Mesenteric fat pad (tissue), 1 donor: ENCODE measurements at regions not wholly inside any gene's neighbourhood (a gene's known extent, or its start where the extent isn't known, plus 50 kb on each side); places are given as distances from the start of the nearest gene placed in this dataset.

Source experiments
- DNase-seq: peaks from one replicate; pipeline ENCODE4 v3.0.0-alpha.2; 2020; ENCODE audit warnings: low spot score
- donor health status: DM: yes; HTN: yes; CAD: no.

DNA sequence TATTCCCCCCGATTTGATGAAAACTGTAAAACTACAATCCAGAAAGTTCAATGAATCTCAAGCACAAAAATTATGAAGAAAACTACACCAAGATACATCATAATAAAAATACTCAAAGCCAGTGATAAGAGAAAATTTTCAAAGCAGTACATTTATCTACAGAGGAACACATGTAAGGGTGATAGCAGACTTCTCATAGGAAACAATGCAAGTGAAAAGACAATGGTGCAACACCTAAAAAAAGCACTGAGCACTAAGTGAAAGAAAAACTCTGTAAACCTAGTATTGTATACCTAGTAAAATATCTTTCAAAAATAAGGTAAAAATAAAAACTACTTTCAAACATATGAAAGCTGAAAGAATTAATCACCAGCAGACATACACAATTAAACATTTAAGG lies 76.1 kb upstream of the IRF2BP2 start:
- DNase-seq, result no peak

DNA sequence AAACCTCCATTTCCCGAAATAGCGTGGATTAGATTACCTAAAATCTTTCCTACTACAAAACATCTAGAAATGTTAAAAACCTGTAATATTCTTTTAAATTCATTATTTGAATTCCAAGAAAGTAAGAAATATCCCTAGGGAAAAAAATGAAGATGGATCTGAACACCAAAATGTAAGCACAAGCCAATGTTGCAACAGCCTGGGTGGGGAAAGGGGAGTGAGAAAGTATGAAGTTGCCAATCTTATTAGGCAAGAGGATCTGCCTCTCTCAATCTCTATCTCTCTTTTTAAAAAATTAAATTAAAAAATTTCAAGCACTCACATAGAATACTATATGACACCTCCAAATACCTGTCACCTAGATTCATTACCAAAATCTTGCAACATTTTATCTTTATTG lies 74.9 kb upstream of the IRF2BP2 start:
- DNase-seq, result no peak

DNA sequence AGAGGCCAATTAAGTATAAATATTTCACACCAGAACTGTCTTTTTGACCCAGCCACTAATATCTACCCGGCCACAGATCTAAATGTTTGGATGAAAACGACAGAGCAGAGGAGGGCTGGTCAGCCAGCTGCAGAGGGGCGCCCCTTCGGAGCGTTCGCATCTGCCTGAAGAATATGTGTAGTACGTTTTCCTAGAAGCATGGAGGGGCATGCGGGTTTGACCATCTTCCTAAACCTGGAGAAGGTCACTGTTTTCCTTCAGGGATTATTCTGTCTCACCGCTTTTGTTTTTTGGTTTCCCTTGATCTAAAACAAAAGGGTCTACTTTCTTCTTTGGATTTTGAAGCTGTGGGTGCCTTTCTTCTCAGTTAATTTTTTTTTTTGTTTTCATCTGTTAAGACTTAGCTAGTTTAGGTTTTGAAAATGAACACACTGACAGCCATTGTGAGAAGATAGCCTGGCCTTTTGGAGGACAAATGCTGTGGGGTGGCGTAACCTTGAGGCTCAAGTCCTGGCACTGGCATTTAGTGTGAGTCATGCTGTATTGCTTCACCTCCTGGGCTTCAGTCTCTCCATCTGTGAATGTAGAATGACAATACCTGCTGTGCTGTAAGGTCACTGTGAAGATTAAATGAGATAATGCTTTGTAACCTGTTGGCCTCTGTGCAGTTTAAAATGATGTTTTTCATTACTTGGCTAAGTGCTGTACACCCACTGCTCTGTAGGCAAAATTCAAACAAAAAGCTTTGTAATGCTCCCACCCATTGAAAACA lies 74.1 kb upstream of the IRF2BP2 start:
- no peak for DNase-seq

DNA sequence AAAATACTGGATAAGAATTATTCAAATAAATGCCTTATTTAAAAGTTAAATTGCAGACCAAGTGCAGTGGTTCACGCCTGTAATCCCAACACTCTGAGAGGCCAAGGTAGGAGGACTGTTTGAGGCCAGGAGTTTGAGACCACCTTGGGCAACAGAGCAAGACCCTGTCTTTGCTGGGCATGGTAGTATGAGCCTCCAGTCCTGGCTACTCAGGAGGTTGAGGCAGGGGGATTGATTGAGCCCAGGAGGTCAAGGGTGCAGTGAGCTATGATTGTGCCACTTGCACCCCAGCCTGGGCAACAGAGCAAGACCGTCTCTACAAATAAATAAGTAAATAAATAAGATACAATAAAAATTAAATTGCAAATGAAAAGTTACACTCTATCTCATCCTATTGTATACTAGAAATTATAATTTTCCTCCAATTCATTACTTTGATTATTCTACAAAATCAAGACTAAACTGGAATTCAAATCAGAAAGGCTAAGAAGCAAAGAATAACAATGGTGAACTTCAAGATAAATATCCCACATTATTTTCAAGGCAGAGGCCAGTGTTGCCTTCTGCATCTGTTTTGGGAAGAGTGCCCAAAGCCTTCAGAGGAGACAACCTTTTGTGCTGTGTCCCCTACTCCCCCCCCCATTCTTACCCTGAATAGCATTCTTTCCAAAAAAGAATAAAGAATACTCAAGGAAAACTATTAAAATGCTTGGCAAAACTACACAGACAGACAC lies 73.3 kb upstream of the IRF2BP2 start:
- DNase-seq, result no peak

DNA sequence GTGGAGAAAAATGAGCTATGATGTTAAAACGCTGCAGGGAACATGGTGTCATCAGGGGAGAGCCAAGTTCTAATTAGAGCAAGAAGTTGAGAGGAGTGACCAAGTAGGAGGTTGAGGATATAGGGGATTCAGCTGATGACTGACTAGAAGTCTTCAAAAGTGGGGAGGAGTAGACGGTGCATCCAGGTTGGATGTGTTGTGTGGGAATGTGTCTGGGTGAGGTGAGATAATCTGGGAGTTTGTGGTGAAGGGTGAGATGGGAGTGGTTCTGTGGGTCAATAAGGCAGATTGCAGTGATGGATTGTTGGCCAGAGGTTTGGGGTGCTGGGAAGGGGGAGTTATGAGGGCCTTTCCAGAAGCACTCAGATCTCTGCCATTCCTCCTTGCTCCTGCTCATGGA lies 72.0 kb upstream of the IRF2BP2 start:
- DNase-seq, result no peak

DNA sequence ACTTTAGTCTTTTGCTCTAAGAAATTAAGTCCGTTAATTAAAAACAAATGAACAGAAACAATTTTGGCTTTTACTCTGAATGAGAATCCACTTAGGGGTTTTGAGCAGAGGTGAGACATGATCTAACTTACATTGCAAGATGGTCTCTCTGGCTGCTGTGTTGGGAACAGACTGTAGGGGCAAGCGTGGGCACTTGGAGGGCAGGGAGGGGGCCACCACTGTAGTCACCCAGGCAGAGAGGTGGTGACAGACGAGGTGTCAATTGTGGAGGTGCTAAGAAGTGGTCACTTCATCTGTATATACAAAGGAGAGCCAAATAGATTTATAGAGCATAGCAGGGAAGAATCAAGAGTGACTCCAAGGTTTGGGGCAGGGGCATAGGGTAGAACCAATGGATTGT lies 71.1 kb upstream of the IRF2BP2 start:
- no peak for DNase-seq

DNA sequence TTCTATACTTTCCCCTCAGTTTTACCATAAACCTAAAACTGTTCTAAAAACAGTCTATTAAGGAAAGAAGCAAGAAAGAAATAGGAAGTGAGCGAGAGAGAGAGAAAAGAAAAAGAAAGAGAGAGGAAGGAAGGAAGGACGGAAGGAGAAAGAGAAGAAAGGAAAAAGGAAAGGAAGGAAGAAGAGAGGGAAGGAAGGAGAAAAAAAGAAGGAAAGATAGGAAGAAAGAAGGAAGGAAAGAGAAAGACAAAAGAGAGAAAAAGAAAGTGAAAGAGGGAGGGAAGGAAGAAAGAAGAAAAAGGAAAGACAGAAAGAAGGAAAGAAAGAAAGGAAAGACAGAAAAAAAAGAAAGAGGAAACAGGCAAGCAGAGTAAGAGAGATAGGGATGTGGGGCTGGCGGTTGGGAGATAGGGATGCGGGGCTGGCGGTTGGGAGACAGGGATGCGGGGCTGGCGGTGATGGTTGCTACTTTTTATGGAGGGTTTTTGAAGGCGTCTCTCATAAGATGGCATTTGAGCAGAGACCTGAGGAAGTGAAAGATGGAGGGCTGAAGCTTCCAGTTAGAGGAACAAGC lies 70.4 kb upstream of the IRF2BP2 start:
- DNase-seq, result no peak

DNA sequence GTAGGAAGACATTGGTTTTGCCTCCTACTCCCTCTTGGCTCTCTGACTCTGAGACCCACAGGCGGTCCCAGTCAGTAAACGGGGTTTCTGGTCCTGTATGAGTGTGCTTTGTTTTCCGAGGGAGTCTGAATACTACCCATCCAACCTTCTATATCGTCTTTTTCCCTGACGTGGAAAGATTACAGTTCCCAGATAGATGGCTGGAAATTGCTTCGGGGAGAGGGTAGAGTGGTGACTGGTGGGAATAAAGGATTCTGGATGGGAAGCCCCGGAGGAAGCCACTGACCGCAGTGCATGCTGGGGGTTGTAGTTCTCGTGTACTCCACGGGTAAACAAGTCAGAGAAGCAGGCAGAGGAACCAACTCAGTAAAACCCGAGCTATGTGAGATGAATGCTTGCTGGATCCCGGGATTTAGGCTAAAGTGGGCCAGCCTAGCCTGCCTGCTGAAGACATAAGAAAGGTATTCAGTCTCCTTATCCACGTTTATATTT lies 66.2 kb upstream of the IRF2BP2 start:
- no peak for DNase-seq

DNA sequence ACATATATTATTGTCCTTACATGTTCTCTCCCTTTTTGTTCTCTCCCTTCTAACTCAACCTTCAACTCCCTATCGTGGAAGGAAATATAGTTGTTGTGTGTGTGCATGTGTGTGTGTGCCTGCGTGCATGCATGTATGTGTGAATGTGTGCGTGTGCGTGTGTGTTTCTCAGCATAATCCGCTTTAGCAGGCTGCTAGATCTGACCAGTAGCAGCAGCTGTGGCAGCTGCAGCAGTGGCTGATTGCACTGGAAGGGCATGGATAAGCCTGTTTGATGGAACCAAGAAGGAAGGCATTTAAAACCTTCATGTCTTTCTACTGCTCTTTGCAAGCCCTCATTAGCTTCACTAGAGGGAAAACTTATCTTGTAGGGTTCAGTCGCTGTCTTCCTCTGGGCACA lies 65.6 kb upstream of the IRF2BP2 start:
- no peak for DNase-seq

DNA sequence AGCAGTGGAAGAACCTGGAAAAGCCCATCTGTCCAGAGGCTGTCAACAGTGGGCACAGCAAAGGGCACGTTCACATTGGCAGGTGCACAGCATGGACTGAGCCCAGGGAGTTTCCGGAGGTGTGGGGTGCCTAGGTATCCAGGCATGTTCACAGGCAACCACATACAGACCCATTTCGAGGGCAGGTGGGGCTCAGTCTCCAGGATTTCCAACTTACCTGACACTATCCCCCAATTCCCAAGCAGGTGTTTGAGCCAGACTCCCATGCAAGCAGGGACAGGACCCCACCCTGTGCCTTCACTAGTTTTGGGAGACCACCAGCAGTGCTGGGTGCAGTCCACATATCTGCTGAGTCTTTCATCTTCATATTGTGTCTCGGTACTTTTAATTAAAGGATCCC lies 65.0 kb upstream of the IRF2BP2 start:
- DNase-seq, result no peak

DNA sequence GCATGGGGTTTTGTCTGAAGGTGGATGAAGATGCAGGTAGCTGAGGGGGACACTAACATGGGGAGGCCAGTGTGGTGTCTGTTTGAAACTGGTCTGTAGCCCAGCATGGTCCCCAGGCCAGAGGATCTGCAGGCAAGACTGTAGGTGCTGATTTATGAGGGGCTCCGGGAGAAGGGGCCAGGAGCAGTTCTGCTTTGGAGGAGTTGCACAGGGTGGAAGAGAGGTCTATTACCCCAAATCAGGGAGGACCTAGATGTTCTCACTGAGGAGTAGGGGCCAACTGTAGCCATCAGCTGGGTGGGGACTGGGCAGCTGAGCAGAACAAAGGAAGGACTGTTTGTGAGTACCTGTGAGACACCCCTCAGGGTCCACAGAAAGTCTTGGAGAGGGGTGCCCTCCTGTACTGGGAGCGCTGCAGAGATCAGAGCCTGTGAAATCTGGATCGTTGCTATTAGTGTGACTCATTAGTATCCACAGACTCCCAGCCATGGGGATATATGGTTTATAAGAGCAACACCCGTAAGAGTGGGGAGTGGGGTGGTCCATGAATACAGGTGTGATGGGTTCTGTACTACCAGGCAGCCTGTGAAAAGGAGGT lies 64.3 kb upstream of the IRF2BP2 start:
- DNase-seq, result no peak

DNA sequence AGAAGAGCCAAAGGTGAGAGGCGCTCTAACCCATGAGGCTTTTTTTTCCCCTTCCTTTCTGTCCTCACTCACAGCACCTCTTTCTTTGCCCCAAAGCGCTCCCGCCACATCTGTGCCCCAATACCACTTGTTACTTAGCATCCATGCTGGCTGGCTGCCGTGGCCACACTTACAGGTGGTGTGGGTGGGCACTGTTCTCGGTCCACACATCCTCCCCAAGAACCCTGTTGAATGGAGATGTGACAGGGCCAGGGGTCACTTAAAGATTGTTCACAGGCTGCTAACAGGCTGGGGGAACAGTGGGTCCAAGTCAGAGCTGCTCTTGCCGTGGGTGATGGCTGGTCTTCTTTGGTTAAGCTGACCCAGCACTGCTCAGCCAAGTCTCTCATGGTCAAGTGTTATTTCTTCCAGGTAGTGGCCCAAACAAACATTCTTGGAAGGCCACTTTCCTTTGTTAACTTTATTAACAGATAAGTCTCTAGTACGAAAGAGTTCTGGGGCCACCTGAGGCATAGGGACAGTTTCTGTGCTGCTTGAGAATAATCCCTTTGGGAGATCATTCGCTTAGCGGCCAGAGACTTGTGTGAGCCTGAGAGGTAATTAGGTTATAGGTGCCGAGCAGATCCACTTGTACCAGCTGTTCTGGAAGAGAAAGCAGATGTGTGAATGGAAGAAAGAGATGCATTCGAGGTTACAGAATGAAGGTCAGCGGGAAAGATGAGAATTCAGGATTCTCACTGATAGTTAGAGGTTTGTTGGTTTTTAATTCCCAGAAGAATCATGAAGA lies 62.6 kb upstream of the IRF2BP2 start:
- DNase-seq, result no peak

DNA sequence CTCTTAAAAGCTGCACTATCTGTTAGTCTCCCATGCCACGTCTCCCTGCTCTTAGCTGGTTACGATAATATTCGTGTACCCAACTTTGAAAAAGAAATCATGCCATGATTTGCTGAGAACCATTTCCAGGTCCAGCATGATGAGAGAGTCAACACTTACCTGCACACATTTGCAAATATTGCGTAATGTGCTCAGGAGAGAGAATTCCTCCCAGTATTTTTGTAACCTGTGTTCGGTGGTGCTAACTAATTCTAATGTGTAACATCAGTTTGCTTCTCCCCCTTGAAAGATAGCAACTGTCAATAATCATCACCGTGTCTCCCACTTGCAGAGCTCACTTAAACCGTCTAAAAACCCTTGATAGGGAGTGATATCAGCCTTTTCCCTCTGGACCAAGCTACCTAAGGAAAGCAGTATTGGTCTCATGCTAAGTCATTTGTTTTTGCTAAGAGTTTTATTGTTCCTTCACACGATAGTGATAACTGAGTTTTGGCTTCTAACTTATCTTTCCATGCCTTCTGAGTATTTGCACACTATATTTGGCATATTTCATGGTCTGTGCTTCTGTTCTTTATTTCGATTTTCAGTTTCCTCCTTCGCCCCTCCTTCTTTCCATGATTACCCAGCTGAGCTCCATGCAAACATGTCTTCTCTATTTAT lies 61.1 kb upstream of the IRF2BP2 start:
- no peak for DNase-seq

DNA sequence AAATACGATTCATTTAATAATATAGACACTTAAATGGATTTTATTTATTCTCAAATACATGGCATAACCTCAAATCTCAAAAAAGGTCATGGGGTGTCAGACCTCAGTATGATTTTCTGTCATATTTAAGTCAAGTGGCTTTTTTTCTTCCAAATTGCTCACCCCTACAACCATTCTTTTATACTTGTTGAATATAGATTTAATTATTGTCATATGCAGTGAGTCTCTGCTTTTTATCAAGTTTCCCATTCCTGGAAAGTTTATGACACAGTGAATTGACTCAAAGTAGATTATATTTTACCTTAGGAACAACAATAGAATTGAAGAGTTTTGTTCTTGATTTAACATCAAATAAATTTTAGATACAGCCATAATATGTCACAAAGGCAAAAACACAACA lies 59.5 kb upstream of the IRF2BP2 start:
- no peak for DNase-seq

DNA sequence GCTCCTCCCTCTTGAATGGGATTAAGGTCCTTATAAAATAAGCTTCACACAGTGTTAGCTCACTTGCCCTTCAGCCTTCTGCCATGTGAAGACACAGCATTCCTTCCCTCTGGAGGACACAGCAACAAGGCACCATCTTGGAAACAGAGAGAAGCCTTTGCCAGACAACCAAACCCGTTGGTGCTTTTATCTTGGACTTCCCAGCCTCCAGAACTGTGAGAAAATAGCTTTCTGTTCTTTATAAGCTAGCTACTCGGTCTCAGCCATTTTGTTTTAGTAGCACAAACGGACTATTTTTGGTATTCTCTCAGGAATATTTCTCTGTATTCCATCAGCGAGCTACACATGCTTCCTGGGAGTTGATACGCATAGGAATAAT lies 58.6 kb upstream of the IRF2BP2 start:
- DNase-seq, result no peak

DNA sequence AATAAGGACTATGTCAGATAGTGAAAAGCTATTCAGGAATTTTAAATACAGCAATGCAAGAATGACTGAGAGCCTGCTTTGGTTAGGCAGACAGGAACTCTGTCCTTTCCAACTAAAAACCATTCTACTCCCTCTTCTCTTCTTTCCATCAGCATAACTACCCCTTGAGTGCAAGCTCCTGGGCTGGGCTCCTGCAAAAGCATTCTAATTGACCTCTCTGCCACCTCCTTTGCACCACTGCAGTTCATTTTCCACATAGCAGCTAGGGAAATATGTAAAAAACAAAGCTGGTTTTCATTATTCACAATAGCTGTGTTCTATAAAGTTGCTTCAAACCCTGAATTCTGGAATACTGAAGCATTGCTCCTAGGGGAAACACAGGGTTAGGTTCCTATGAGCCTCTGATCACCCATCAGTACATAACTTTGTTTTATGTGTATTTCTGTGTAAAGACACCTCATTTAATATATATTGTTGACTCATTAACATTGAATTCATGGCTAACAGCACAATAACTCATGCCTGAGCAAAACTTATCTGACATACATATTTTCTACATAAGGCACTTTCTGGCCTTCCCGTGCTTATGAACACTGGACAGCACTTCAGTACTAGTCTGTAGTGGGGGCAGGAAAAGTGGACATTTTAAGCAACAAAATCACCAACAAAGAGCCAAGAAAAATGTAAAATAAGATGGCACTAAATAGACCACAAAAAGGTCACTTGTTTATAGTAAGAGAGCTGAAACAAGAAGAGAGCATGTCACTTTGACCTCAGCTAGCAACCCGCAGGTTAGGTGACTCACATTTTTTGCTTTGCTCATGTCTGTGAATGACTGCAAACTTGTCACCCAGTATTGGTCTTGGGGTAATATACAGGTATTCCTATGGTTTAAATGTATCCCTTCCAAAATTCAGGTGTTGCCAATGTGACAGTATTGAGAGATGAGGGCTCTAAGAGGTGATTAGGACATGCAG lies 57.9 kb upstream of the IRF2BP2 start:
- no peak for DNase-seq

DNA sequence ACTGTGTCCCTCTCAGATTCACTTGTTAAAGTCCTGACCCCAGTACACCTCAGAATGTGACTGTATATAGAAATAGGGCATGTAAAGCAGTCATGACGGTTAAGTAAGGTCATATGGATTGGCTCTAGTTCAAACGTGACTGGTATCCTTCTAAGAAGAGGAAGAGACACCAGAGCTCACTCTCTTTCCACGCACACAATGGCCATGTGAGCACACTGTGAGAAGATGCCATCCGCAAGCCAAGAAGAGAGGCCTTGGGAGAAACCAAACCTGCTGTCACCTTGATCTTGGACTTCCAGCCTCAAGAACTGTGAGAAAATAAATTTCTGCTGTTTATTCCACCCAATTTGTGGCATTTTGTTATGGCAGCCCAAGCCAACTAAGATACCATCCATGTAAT lies 56.8 kb upstream of the IRF2BP2 start:
- no peak for DNase-seq

DNA sequence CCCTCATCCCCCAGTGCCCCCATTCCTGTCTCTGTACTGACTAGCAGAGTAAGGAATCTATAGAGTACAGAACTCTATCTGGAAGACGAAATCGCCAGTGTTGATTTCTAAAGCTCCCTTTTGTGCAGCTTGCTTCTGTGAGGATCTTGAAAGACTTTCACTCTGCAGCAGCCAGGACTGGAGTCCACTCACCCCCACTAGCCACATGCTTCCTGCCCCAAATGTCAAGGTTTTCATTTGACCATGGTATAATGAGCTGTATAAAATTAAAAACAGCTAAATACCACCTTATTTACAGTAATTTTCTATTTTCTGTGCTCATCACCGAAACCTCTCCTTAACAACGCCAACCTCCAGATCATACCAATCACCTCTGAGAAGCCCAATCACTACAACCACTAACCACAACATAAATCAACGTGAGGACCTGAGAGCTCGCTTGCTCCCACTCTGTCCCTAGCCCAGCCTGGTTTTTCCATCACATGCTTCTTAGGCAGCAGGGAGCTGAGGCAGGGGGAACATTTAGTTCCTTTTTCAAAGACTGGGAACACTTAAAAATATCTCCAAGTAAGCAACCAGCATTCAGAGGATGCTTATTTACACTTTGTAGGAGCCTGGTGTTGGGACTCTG lies 56.1 kb upstream of the IRF2BP2 start:
- no peak for DNase-seq

DNA sequence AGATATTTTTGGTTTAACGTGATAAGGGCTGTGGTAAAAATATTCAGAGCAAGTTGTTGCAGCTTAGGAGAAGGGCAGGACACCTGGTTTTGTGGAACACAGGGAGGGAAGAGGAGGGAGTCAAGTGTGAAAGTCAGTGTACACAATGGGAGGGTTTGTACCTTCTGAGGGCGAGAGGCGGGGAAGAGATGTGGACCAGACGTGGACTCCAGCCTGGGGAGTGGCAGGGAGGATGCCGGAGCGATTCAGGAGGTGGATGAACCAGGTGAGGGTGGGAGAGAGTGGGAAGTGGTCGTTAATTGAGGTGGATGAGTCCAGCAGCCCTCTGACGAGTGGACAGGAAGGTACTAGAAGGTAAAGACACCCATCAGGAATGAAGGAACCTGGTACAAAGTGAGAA lies 52.2 kb upstream of the IRF2BP2 start:
- DNase-seq, result no peak
